Testis (tissue), 2 donors: ENCODE measurements at regions not wholly inside any gene's neighbourhood (a gene's known extent, or its start where the extent isn't known, plus 50 kb on each side); places are given as distances from the start of the nearest gene placed in this dataset.

Source experiments
- POLR2A ChIP-seq: fragments of 450-650 bp; IDR thresholded peaks from one replicate; pipeline ENCODE4 v1.6.1; 2017; ENCODE audit warnings: antibody characterized with exemption, mild to moderate bottlenecking, moderate library complexity
- TF ChIP-seq, protein P1 (sequence below), 3 experiments: fragments of 450-650 bp in 2 of 3; fragments of 200-600 bp in 1 of 3; sonication (generic) in 1 of 3; IDR thresholded peaks; one replicate each; pipeline ENCODE4 v1.5.1; 2016 to 2019; ENCODE audit warnings: antibody characterized with exemption in 3 of 3, mild to moderate bottlenecking in 2 of 3, moderate library complexity in 1 of 3

DNA sequence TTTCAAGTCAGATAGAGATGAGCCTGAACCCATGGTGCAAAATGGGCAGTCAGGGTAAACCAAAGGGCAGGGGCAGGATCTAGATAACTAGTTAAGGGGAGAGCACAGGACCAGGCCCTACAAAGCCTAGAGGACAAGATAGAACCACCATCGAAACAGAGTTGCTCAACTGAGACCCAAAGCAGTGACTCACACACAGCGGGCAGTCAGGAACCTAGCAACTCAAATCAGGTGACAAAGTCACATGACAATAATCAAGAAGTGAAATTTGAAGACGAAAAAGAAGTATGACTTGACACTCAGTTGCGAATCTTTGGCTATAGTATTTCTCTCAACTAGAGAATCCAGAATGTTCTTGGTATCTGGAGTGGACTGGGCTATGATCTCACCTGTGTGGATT lies 136.0 kb upstream of the PTPRG start:
- TF ChIP-seq, protein P1, sequence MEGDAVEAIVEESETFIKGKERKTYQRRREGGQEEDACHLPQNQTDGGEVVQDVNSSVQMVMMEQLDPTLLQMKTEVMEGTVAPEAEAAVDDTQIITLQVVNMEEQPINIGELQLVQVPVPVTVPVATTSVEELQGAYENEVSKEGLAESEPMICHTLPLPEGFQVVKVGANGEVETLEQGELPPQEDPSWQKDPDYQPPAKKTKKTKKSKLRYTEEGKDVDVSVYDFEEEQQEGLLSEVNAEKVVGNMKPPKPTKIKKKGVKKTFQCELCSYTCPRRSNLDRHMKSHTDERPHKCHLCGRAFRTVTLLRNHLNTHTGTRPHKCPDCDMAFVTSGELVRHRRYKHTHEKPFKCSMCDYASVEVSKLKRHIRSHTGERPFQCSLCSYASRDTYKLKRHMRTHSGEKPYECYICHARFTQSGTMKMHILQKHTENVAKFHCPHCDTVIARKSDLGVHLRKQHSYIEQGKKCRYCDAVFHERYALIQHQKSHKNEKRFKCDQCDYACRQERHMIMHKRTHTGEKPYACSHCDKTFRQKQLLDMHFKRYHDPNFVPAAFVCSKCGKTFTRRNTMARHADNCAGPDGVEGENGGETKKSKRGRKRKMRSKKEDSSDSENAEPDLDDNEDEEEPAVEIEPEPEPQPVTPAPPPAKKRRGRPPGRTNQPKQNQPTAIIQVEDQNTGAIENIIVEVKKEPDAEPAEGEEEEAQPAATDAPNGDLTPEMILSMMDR (IDR thresholded peaks at IDR 0.05), result no peak
- no peak for TF ChIP-seq POLR2A
